Endodermal cell (in vitro differentiated cells): ENCODE measurements at regions not wholly inside any gene's neighbourhood (a gene's known extent, or its start where the extent isn't known, plus 50 kb on each side); places are given as distances from the start of the nearest gene placed in this dataset.

Experiments used
- DNase-seq: peaks from one replicate; pipeline ENCODE4 v3.0.0-alpha.2; 2017
- H3K27ac ChIP-seq: 2 replicates; pipeline ENCODE4 v1.5.1; 2013; ENCODE audit warnings: mild to moderate bottlenecking, low read depth, low read length, moderate library complexity
- H3K27me3 ChIP-seq: 2 replicates; pipeline ENCODE4 v1.6.1; 2013; ENCODE audit warnings: mild to moderate bottlenecking, low read length, moderate library complexity; ENCODE audit not compliant: insufficient read depth, control insufficient read depth, poor library complexity, severe bottlenecking
- H3K36me3 ChIP-seq: 2 replicates; pipeline ENCODE4 v1.7.0; 2013; ENCODE audit warnings: mild to moderate bottlenecking, low read length, moderate library complexity; ENCODE audit not compliant: control insufficient read depth, insufficient read depth
- H3K4me1 ChIP-seq: one replicate; pipeline ENCODE4 v1.7.0; 2013; ENCODE audit warnings: low read length; ENCODE audit not compliant: control insufficient read depth, insufficient read depth
- H3K4me3 ChIP-seq: 2 replicates; pipeline ENCODE4 v1.5.1; 2013; ENCODE audit warnings: mild to moderate bottlenecking, low read length, moderate library complexity
- H3K9ac ChIP-seq: 2 replicates; pipeline ENCODE4 v1.6.1; 2013; ENCODE audit warnings: mild to moderate bottlenecking, low read length, moderate library complexity; ENCODE audit not compliant: poor library complexity, severe bottlenecking; ENCODE audit errors: extremely low read depth
- H3K9me3 ChIP-seq: 2 replicates; pipeline ENCODE4 v1.6.1; 2013; ENCODE audit warnings: mild to moderate bottlenecking, low read length, moderate library complexity; ENCODE audit not compliant: control insufficient read depth
- H3K27ac Mint-ChIP-seq: 2 replicates; pipeline ENCODE4 v1.8.0; 2020; ENCODE audit warnings: mixed read lengths
- H3K27me3 Mint-ChIP-seq: 2 replicates; pipeline ENCODE4 v1.8.0; 2021; ENCODE audit warnings: mild to moderate bottlenecking, mixed read lengths; ENCODE audit not compliant: insufficient read depth
- H3K36me3 Mint-ChIP-seq: 2 replicates; pipeline ENCODE4 v1.8.0; 2020; ENCODE audit warnings: low read depth, mixed read lengths
- H3K4me1 Mint-ChIP-seq: 2 replicates; pipeline ENCODE4 v1.8.0; 2020; ENCODE audit warnings: mixed read lengths
- H3K4me3 Mint-ChIP-seq: 2 replicates; pipeline ENCODE4 v1.8.0; 2020; ENCODE audit warnings: mild to moderate bottlenecking, moderate library complexity, mixed read lengths
- H3K9me3 Mint-ChIP-seq: 2 replicates; pipeline ENCODE4 v1.8.0; 2020; ENCODE audit warnings: mild to moderate bottlenecking, mixed read lengths
- CTCF ChIP-seq: fragments of 200-600 bp; sonication (generic); conservative IDR thresholded peaks from 2 replicates; pipeline ENCODE4 v1.5.0; 2021; ENCODE audit warnings: antibody characterized with exemption, mild to moderate bottlenecking
- WGBS, 2 experiments: methylation state at CpG; one replicate each; pipeline versions ENCODE4 v1.1.5 to v1.1.7; 2013; ENCODE audit warnings: missing lambda C conversion rate in 2 of 2, mixed read lengths in 1 of 2; ENCODE audit not compliant: insufficient coverage in 1 of 2, insufficient read length in 1 of 2; 5-methylcytosine and 5-hydroxymethylcytosine counted together

- no peaks in the 10 kb centered on the region for H3K4me1 ChIP-seq
- Mint-ChIP-seq H3K9me3 (no peaks in the 10 kb centered on the region), H3K4me3 (no peak overlapping the region), H3K27me3 (no peaks in the 10 kb centered on the region), H3K27ac (no peak overlapping the region), H3K4me1 (peaks cover 7% of the 10 kb centered on the region), H3K36me3 (no peaks in the 10 kb centered on the region)
- H3K27me3 ChIP-seq: no peaks in the 10 kb centered on the region
- no peaks in the 10 kb centered on the region for H3K36me3 ChIP-seq
- TF ChIP-seq CTCF: no peak
- H3K9ac ChIP-seq: no peak overlapping the region
- no peak overlapping the region for H3K4me3 ChIP-seq
- no peaks in the 10 kb centered on the region for H3K9me3 ChIP-seq
- 80 to 96% methylated on average over 1 to 3 of the region's 3 CpGs for WGBS, 2 experiments
- no peak for DNase-seq
- no peak overlapping the region for H3K27ac ChIP-seq
Measured at GRCh38 chr20:12386821-12387220, 469.1 kb downstream of the BTBD3 start.

- H3K27ac Mint-ChIP-seq: no peak overlapping the region
- peak; percentile 64 for TF ChIP-seq CTCF
- Histone ChIP-seq H3K36me3 (no peaks in the 10 kb centered on the region), H3K4me3 (no peak overlapping the region), H3K27ac (no peak overlapping the region), H3K4me1 (peaks cover 9% of the 10 kb centered on the region), H3K27me3 (no peaks in the 10 kb centered on the region), H3K9me3 (no peaks in the 10 kb centered on the region), H3K9ac (no peak overlapping the region)
- no peaks in the 10 kb centered on the region for H3K36me3 Mint-ChIP-seq
- WGBS, 2 experiments: 90% methylated on average over 1 of the region's 1 CpG; no CpG with 5 or more reads in 1 of the 2 experiments
- H3K4me1 Mint-ChIP-seq: peaks cover 7% of the 10 kb centered on the region
- no peak for DNase-seq
- H3K4me3 Mint-ChIP-seq: no peak overlapping the region
- no peaks in the 10 kb centered on the region for H3K27me3 Mint-ChIP-seq
- H3K9me3 Mint-ChIP-seq: no peaks in the 10 kb centered on the region
Measured at GRCh38 chr20:12391099-12391498, 473.4 kb downstream of the BTBD3 start.

GRCh38 chr20:12394786-12395185, 477.1 kb downstream of the BTBD3 start:
- no peaks in the 10 kb centered on the region for H3K27me3 ChIP-seq
- H3K9ac ChIP-seq: no peak overlapping the region
- peak; percentile 86 for DNase-seq
- H3K4me3 Mint-ChIP-seq: no peak overlapping the region
- TF ChIP-seq CTCF: peak; percentile 75
- H3K9me3 Mint-ChIP-seq: no peaks in the 10 kb centered on the region
- H3K27me3 Mint-ChIP-seq: no peaks in the 10 kb centered on the region
- 79 to 83% methylated on average over 1 to 4 of the region's 4 CpGs for WGBS, 2 experiments
- H3K36me3 Mint-ChIP-seq: no peaks in the 10 kb centered on the region
- H3K9me3 ChIP-seq: no peaks in the 10 kb centered on the region
- peaks cover 7% of the 10 kb centered on the region for H3K4me1 Mint-ChIP-seq
- no peak overlapping the region for H3K27ac Mint-ChIP-seq
- no peak overlapping the region for H3K4me3 ChIP-seq
- H3K36me3 ChIP-seq: no peaks in the 10 kb centered on the region
- H3K27ac ChIP-seq: no peak overlapping the region
- peaks cover 9% of the 10 kb centered on the region for H3K4me1 ChIP-seq
